GM19463 (cell line): ENCODE measurements at regions not wholly inside any gene's neighbourhood (a gene's known extent, or its start where the extent isn't known, plus 50 kb on each side); places are given as distances from the start of the nearest gene placed in this dataset.
"Not testable (repeated sequence)": the region's sequence is repeated elsewhere in the genome, so short reads cannot be mapped to it uniquely, and the experiment has no call there.

Experiments
- ATAC-seq: cut with Tn5 transposase; IDR thresholded peaks from one replicate; pipeline ENCODE4 v1.9.1; 2021; ENCODE audit warnings: mild to moderate bottlenecking, moderate library complexity; ENCODE audit not compliant: unreplicated experiment

- ATAC-seq, result not testable (repeated sequence)
Observed at GRCh38 chr22:34684278-34684677, 381.7 kb upstream of the ISX start.

GRCh38 chr22:34687116-34687515 is 378.8 kb upstream of the ISX start:
- ATAC-seq, result no peak

DNA sequence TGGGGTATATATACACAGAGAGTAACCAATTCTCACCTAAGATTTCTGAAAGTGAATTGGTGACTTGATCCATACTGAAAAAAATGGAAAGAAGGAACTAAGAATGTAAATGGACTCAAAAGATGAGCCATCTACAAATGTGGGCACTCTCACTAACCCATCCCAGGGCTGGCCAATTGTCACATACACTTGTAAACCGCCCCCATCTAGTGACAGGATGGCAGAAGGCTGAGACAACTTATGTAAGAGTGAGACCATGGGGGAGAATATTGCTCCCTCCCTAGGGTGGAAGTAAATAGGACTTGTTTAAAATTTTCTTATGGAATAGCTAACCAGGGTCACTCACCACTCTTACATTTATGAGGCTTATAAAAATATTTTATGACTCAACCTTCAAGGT is 377.1 kb upstream of the ISX start:
- no peak for ATAC-seq

DNA sequence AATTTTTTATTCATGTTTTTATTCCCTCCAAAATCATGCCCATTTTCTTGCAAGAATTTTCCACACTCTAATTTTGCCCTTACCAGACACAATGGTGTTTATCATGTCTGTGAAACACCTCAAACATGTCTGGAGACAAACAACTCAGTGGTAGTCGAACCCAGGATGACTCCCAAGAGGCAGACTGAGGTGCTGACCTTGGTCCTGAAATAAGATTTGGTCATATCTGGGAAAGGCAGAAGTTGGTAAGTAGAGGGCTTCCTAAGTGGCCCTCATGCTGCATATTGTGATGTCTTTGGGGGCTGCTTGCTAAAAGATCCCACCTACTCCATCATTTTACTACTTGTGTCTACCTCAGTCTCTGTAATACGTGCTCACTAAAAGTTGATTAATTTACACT is 369.4 kb upstream of the ISX start:
- no peak for ATAC-seq

DNA sequence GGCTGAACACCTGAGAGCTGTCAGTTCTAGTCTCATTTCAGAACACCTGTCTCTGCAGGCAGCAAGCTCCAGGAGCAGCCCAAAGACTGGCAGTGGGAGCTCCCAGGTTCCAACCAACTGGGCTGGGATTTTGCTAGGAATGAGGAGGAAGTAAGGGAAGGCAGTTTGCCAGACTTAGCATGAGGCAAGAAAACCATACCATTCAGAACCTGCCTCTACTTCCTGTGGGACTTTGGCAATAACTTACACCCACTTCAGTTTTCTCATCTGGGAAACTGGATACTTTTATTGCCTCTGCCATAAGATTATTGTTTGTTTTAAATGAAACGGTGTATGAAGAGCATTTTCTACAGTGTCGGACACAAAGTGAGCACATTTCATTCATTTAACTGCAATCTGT is 363.7 kb upstream of the ISX start:
- ATAC-seq, result no peak

GRCh38 chr22:34709641-34710040 is 356.3 kb upstream of the ISX start:
- ATAC-seq, result no peak

DNA sequence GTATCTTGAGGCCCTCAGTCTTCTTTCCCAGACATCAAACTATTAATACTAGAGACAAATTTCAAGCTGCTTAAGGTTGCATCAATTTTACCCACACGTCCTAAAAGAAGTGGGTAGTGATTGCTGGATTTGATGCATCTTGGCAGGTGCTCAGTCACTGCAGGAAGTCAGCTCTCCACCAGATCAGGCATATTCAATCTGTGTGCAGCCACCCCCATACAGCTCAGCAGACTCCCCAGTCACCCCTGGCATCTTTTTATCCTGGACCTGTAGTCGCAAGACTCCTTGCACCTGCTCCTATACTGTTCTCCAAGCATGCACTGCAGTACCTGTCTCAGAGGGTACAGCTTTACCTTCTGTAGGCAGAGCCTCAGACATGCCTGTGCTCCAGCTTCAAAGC is 343.1 kb upstream of the ISX start:
- no peak for ATAC-seq

GRCh38 chr22:34736081-34736480 is 329.9 kb upstream of the ISX start:
- ATAC-seq, result no peak

GRCh38 chr22:34738661-34739400 is 327.1 kb upstream of the ISX start:
- ATAC-seq, result no peak

- no peak for ATAC-seq
Observed at GRCh38 chr22:34743110-34743751, 322.7 kb upstream of the ISX start.

DNA sequence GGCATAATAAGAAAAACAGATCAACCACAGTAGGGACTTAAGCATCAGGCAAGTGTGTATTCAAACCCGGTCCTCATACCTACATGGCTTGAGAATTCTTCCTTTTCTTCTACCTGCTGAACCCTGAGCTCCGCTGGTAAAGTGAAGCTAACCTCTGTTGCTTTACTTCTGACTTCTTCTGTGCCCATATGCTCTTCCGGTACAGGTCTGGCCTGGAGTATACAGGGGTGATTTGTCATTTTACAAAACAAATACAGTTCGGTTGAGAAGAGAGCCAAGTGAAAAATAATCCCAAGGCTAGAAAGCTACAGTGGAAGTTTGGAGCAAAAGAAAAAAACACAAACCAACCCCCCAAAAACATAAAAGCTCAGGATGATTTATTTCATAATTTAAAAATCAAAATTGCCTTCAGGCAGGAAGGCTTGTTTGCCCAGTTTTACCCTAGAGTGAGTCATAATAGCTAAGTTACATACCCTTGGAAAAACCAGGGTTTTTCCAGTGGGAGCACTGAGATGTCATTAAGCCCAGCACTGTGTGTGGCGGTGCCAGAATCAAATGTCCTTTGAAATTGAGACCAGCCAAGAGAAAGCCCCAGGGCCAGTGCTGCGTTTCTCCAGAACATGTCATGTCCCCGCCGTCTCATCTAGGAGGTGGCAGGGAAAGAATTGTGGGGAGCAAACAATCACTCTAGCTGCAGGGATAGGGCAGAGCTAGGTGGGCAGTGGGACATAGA is 305.5 kb upstream of the ISX start:
- no peak for ATAC-seq

DNA sequence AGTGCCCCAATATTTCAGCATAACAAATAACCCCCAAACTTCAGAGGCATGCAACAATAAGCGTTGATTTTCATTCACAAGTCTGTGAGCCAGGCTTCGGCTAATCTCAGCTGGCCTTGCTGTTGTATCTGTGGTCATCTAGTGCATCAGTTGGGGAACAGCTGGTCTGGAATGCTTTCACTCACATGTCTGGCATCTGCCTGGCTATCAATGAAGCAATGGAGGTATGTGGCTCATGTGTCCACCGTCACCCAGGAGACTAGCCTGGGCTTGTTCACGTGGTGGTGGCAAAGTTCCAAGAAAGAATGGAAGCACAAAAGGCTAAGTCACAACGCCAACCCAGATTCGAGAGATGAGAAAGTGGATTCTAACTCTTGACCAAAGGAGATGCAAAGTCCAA is 304.8 kb upstream of the ISX start:
- ATAC-seq, result no peak

DNA sequence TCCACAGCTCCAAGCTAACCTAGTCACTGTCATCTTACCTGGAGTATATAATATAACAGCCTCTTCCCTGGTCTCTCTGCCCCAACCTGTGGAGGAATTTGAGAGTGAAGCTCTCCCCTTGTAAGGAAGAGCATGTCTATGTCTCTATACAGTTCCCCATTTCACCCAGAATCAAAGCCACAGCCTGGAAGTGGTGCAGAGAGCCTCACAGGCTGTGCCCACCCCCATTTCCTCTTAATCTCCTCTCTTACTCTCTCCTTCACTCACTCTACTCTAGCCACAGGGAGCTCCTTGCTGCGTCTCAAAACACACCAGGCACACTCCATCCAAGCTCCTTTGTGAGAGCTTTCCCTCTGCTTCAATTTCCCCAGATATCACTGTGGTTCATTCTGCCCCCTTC is 302.5 kb upstream of the ISX start:
- ATAC-seq, result no peak

GRCh38 chr22:34765115-34765514 is 300.8 kb upstream of the ISX start:
- no peak for ATAC-seq

- ATAC-seq, result no peak
Observed at GRCh38 chr22:34769361-34769760, 296.6 kb upstream of the ISX start.

GRCh38 chr22:34776817-34777216 is 289.1 kb upstream of the ISX start:
- no peak for ATAC-seq

- no peak for ATAC-seq
Observed at GRCh38 chr22:34781681-34782080, 284.3 kb upstream of the ISX start.

DNA sequence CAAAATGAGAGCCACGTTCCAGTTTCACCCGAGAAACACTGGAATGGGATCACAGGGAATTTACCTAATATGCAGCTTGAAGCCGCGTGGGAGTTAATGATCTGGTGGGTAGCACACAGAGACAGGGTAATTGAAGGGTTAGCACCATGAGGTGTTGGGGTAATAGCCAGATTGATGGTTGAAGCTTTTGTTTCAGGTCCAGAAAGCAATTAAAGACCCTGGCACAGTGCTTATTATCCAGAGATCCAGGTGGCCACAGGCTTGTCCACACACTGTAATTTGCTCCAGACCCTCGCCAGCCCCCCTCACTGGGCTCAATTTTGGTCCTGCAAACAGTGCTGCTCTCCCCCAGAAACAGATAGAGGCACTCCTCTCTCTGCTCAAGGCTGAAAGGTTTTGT is 282.5 kb upstream of the ISX start:
- ATAC-seq, result no peak

DNA sequence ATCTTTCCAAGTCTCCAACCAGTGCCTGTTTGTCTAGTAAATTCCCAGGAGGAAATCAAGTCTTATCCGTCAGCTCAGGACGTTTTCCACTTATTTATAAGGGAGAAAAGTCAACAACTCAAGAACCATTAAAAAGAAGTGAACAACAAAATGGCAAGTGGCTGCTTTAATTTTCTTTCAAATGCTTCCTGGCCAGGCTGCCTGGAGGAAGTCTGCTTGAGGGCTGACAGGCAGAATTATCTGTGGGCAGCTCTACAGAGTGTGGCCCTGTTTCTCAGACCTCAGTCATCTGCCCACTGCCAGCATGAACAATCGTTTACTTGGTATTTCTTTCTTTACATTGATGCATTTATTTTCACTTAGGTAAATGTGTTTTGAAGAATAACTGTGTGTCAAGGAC is 281.9 kb upstream of the ISX start:
- no peak for ATAC-seq

- no peak for ATAC-seq
Observed at GRCh38 chr22:34797826-34798225, 268.1 kb upstream of the ISX start.

GRCh38 chr22:34798605-34799004 is 267.4 kb upstream of the ISX start:
- ATAC-seq, result no peak
